ENCODE measurements at regions not wholly inside any gene's neighbourhood (a gene's known extent, or its start where the extent isn't known, plus 50 kb on each side); places are given as distances from the start of the nearest gene placed in this dataset.
A peak's percentile ranks its signal among the peaks of the same experiment; 100 is the strongest.

- Histone ChIP-seq H3F3A (ENCODE audit: low read depth) (no peaks in the 10 kb centered on the region), H3K9ac (ENCODE audit: low read depth, low read length, poor library complexity, severe bottlenecking) (no peak overlapping the region), H3K4me2 (ENCODE audit: low read depth, low read length, poor library complexity, severe bottlenecking) (no peak overlapping the region), H2AFZ (ENCODE audit: low read length) (no peak overlapping the region), H3K36me3 (ENCODE audit: insufficient read depth, low read length) (no peaks in the 10 kb centered on the region), H3K27me3 (ENCODE audit: insufficient read depth, low read length, poor library complexity, severe bottlenecking) (no peaks in the 10 kb centered on the region), H3K4me1 (ENCODE audit: insufficient read depth, low read length, poor library complexity, severe bottlenecking) (no peaks in the 10 kb centered on the region), H3K4me3 (ENCODE audit: low read length, poor library complexity, severe bottlenecking) (no peak overlapping the region), H3K79me2 (ENCODE audit: insufficient read depth, low read length) (no peaks in the 10 kb centered on the region), H4K20me1 (ENCODE audit: insufficient read depth, low read length, poor library complexity, severe bottlenecking) (no peaks in the 10 kb centered on the region), H3K9me2 (replicated peaks; ENCODE audit: low read depth, low read length) (no peaks in the 10 kb centered on the region), H3K9me3 (ENCODE audit: insufficient read depth, low read depth, low read length) (peaks cover 3% of the 10 kb centered on the region; the same call in 1 of the 2 replicates)
- TF ChIP-seq EZH2phosphoT487 (IDR thresholded peaks at IDR 0.05; ENCODE audit: borderline replicate concordance) (no peak), CTCF (conservative IDR thresholded peaks at IDR 0.05; ENCODE audit: low read length) (no peak)
Measured at GRCh38 chr10:43763846-43764245, 115.2 kb upstream of the ZNF32 start.

- H3K27me3 ChIP-seq (ENCODE audit: insufficient read depth, low read length, poor library complexity, severe bottlenecking): no peaks in the 10 kb centered on the region
- H3K4me2 ChIP-seq (ENCODE audit: low read depth, low read length, poor library complexity, severe bottlenecking): no peak overlapping the region
- no peaks in the 10 kb centered on the region for H3K79me2 ChIP-seq (ENCODE audit: insufficient read depth, low read length)
- no peaks in the 10 kb centered on the region for H4K20me1 ChIP-seq (ENCODE audit: insufficient read depth, low read length, poor library complexity, severe bottlenecking)
- peak overlapping the region; percentile 44; the same call in 1 of the 2 replicates for H2AFZ ChIP-seq (ENCODE audit: low read length)
- H3K4me3 ChIP-seq (ENCODE audit: low read length, poor library complexity, severe bottlenecking): no peak overlapping the region
- no peaks in the 10 kb centered on the region for H3K9me3 ChIP-seq (ENCODE audit: insufficient read depth, low read depth, low read length)
- H3F3A ChIP-seq (ENCODE audit: low read depth): no peaks in the 10 kb centered on the region
- no peaks in the 10 kb centered on the region for H3K36me3 ChIP-seq (ENCODE audit: insufficient read depth, low read length)
- no peak overlapping the region for H3K9ac ChIP-seq (ENCODE audit: low read depth, low read length, poor library complexity, severe bottlenecking)
- no peaks in the 10 kb centered on the region for H3K9me2 ChIP-seq (replicated peaks; ENCODE audit: low read depth, low read length)
- H3K4me1 ChIP-seq (ENCODE audit: insufficient read depth, low read length, poor library complexity, severe bottlenecking): peaks cover 1% of the 10 kb centered on the region
- TF ChIP-seq EZH2phosphoT487 (IDR thresholded peaks at IDR 0.05; ENCODE audit: borderline replicate concordance) (no peak), CTCF (conservative IDR thresholded peaks at IDR 0.05; ENCODE audit: low read length) (no peak)
Measured at GRCh38 chr10:43760514-43760913, 111.8 kb upstream of the ZNF32 start.

- Histone ChIP-seq H3K4me2 (ENCODE audit: low read depth, low read length, poor library complexity, severe bottlenecking) (no peak overlapping the region), H3F3A (ENCODE audit: low read depth) (no peaks in the 10 kb centered on the region), H3K9me3 (ENCODE audit: insufficient read depth, low read depth, low read length) (no peaks in the 10 kb centered on the region), H3K36me3 (ENCODE audit: insufficient read depth, low read length) (no peaks in the 10 kb centered on the region), H3K9ac (ENCODE audit: low read depth, low read length, poor library complexity, severe bottlenecking) (no peak overlapping the region), H2AFZ (ENCODE audit: low read length) (no peak overlapping the region), H3K9me2 (replicated peaks; ENCODE audit: low read depth, low read length) (no peaks in the 10 kb centered on the region), H4K20me1 (ENCODE audit: insufficient read depth, low read length, poor library complexity, severe bottlenecking) (no peaks in the 10 kb centered on the region), H3K79me2 (ENCODE audit: insufficient read depth, low read length) (no peaks in the 10 kb centered on the region), H3K27me3 (ENCODE audit: insufficient read depth, low read length, poor library complexity, severe bottlenecking) (no peaks in the 10 kb centered on the region), H3K4me1 (ENCODE audit: insufficient read depth, low read length, poor library complexity, severe bottlenecking) (peaks cover 8% of the 10 kb centered on the region), H3K4me3 (ENCODE audit: low read length, poor library complexity, severe bottlenecking) (no peak overlapping the region)
- TF ChIP-seq CTCF (conservative IDR thresholded peaks at IDR 0.05; ENCODE audit: low read length): no peak
- no peak for TF ChIP-seq EZH2phosphoT487 (IDR thresholded peaks at IDR 0.05; ENCODE audit: borderline replicate concordance)
Measured at GRCh38 chr10:43759216-43759615, 110.5 kb upstream of the ZNF32 start.
